Endothelial cell of umbilical vein (primary cell): ENCODE measurements at regions not wholly inside any gene's neighbourhood (a gene's known extent, or its start where the extent isn't known, plus 50 kb on each side); places are given as distances from the start of the nearest gene placed in this dataset.

ENCODE experiments used
- BruUV-seq: library from RNA; stranded (reverse); fragments of 400-500 nt; replicated peaks from 2 replicates; lab custom pipeline; 2021; lab: Mats Ljungman, UMichigan
- CTCF ChIA-PET: fragments of 300-600, 350-600 bp; sonication (Branson Sonifier 250); formaldehyde crosslinking; loops from one replicate; lab custom pipeline; 2021; ENCODE audit warnings: antibody characterized with exemption, inconsistent platforms; lab: Charles Lee
- POLR2A ChIA-PET: fragments of 300-600, 350-600 bp; sonication (Branson Sonifier 250); formaldehyde crosslinking; loops from one replicate; lab custom pipeline; 2021; ENCODE audit warnings: antibody characterized with exemption, inconsistent platforms; lab: Charles Lee
- DNase-seq: peaks from one replicate; pipeline ENCODE4 v3.0.0-alpha.2; 2011; ENCODE audit warnings: low read depth, low spot score
- FAIRE-seq: peaks from 2 replicates; lab custom pipeline; 2011; peaks lifted over from hg19 to GRCh38; lab: Jason Lieb, UNC
- H2AFZ ChIP-seq: 2 replicates; pipeline ENCODE4 v1.6.0; 2012; ENCODE audit warnings: low read depth, low read length, control low read depth, inconsistent platforms
- H3K27ac ChIP-seq: 2 replicates; pipeline ENCODE4 v1.5.1; 2011; ENCODE audit warnings: low read depth, mild to moderate bottlenecking, control low read depth, low read length, moderate library complexity; ENCODE audit not compliant: insufficient read depth
- H3K27me3 ChIP-seq, 2 experiments: 2 replicates each; pipeline versions ENCODE4 v1.6.0 to v1.6.1; 2011; ENCODE audit warnings: low read length in 2 of 2, mixed read lengths in 1 of 2; ENCODE audit not compliant: control insufficient read depth in 2 of 2, insufficient read depth in 2 of 2
- H3K36me3 ChIP-seq, 2 experiments: 2 replicates in 1 of 2; 3 replicates in 1 of 2; pipeline ENCODE4 v1.5.1; 2011; ENCODE audit warnings: low read length in 2 of 2, mild to moderate bottlenecking in 1 of 2, moderate library complexity in 1 of 2; ENCODE audit not compliant: control insufficient read depth in 2 of 2, insufficient read depth in 2 of 2; ENCODE audit errors: extremely low read depth in 1 of 2
- H3K4me1 ChIP-seq: 3 replicates; pipeline ENCODE4 v1.5.1; 2011; ENCODE audit warnings: mild to moderate bottlenecking, low read length; ENCODE audit not compliant: control insufficient read depth, insufficient read depth; ENCODE audit errors: extremely low read depth
- H3K4me2 ChIP-seq: 2 replicates; pipeline ENCODE4 v1.6.1; 2011; ENCODE audit warnings: low read length, control low read depth, mixed read lengths; ENCODE audit not compliant: insufficient read depth
- H3K4me3 ChIP-seq, 3 experiments: fragments of 200-600 bp in 1 of 3; sonication (generic), shearing (Covaris generic) in 1 of 3; replicated peaks in 1 of 3; 2 replicates each; pipeline ENCODE4 v1.5.1; 2011 to 2016; ENCODE audit warnings: control low read depth in 3 of 3, low read length in 3 of 3, mild to moderate bottlenecking in 2 of 3, inconsistent platforms in 1 of 3, low read depth in 1 of 3, moderate library complexity in 1 of 3; ENCODE audit not compliant: insufficient read depth in 1 of 3
- H3K79me2 ChIP-seq: 2 replicates; pipeline ENCODE4 v1.6.0; 2012; ENCODE audit warnings: low read length, inconsistent platforms; ENCODE audit not compliant: control insufficient read depth, insufficient read depth
- H3K9ac ChIP-seq: replicated peaks from 2 replicates; pipeline ENCODE3; 2011; ENCODE audit warnings: low read length, control low read depth; ENCODE audit not compliant: insufficient read depth; ENCODE audit errors: extremely low read depth
- H3K9me1 ChIP-seq: replicated peaks from 3 replicates; pipeline ENCODE4 v1.6.0; 2011; ENCODE audit warnings: mild to moderate bottlenecking, low read length; ENCODE audit not compliant: control insufficient read depth, insufficient read depth; ENCODE audit errors: extremely low read depth
- H3K9me3 ChIP-seq: replicated peaks from 2 replicates; pipeline ENCODE4 v1.5.1; 2012; ENCODE audit warnings: low read length, inconsistent platforms; ENCODE audit not compliant: control insufficient read depth, insufficient read depth
- H4K20me1 ChIP-seq: replicated peaks from 2 replicates; pipeline ENCODE3; 2011; ENCODE audit warnings: mild to moderate bottlenecking, low read length; ENCODE audit not compliant: control insufficient read depth, insufficient read depth; ENCODE audit errors: extremely low read depth
- CTCF ChIP-seq, 2 donors: IDR thresholded peaks; 1 replicate in 1 of 2; 2 replicates in 1 of 2; pipeline ENCODE4 v1.5.1; 2011; ENCODE audit warnings: low read length in 2 of 2, mild to moderate bottlenecking in 2 of 2, moderate library complexity in 2 of 2, control low read depth in 1 of 2, inconsistent platforms in 1 of 2, low read depth in 1 of 2; ENCODE audit not compliant: insufficient read depth in 1 of 2; ENCODE audit errors: extremely low read depth in 1 of 2
- EZH2 ChIP-seq: IDR thresholded peaks from 2 replicates; pipeline ENCODE4 v1.6.1; 2012; ENCODE audit warnings: borderline replicate concordance, low read depth, mild to moderate bottlenecking, moderate library complexity, low read length, inconsistent platforms; ENCODE audit not compliant: severe bottlenecking
- FOS ChIP-seq: IDR thresholded peaks from 2 replicates; pipeline ENCODE4 v1.6.1; 2011; ENCODE audit warnings: mild to moderate bottlenecking, low read length, moderate library complexity, borderline replicate concordance; ENCODE audit not compliant: insufficient read depth
- GATA2 ChIP-seq: IDR thresholded peaks from 2 replicates; pipeline ENCODE4 v1.7.0; 2011; ENCODE audit warnings: low read depth, mild to moderate bottlenecking, moderate library complexity, mixed read lengths, low read length; ENCODE audit not compliant: insufficient read length, insufficient read depth
- JUN ChIP-seq: IDR thresholded peaks from 2 replicates; pipeline ENCODE4 v1.6.1; 2011; ENCODE audit warnings: borderline replicate concordance, low read depth; ENCODE audit not compliant: insufficient read length, insufficient read depth
- MAX ChIP-seq: IDR thresholded peaks from 2 replicates; pipeline ENCODE4 v1.6.1; 2011; ENCODE audit not compliant: insufficient read depth, insufficient read length
- MYC ChIP-seq: IDR thresholded peaks from one replicate; pipeline ENCODE4 v1.6.1; 2011; ENCODE audit warnings: mild to moderate bottlenecking, low read depth, low read length
- POLR2A ChIP-seq: IDR thresholded peaks from 2 replicates; pipeline ENCODE4 v1.6.1; 2012; ENCODE audit warnings: low read depth, mild to moderate bottlenecking, control low read depth, low read length
- POLR2AphosphoS5 ChIP-seq: IDR thresholded peaks from 2 replicates; pipeline ENCODE4 v1.6.1; 2012; ENCODE audit warnings: low read depth, mild to moderate bottlenecking, control low read depth, low read length, moderate library complexity; ENCODE audit not compliant: insufficient read depth
- dilution Hi-C: fragments of 300-500 bp; cut with MboI; formaldehyde crosslinking; loops from one replicate; pipeline ENCODE4 v1.15.0; 2019; ENCODE audit warnings: low sequenced_read_pairs; ENCODE audit not compliant: extremely low pct_ligation_motif_present
- intact Hi-C: fragments of 100-400 bp; cut with micrococcal nuclease; formaldehyde crosslinking; loops from one replicate; pipeline ENCODE4 v1.10.0; 2022

- dilution Hi-C loops (no loop called here), intact Hi-C loops (no loop called here)
- DNase-seq (no peak), FAIRE-seq (no peak)
- Histone ChIP-seq H2AFZ (no peak overlapping the region), H3K27me3 (no peaks in the 10 kb centered on the region), H3K4me2 (no peak overlapping the region), H3K36me3 (no peaks in the 10 kb centered on the region), H3K4me3 (no peak overlapping the region), H3K79me2 (no peaks in the 10 kb centered on the region), H3K9me1 (no peaks in the 10 kb centered on the region), H4K20me1 (no peaks in the 10 kb centered on the region), H3K9me3 (no peaks in the 10 kb centered on the region), H3K27ac (no peak overlapping the region), H3K9ac (no peak overlapping the region), H3K4me1 (no peaks in the 10 kb centered on the region)
- ChIA-PET CTCF (no interaction called here), POLR2A (no interaction called here)
- BruUV-seq: no TSS peak
- TF ChIP-seq FOS (no peak), GATA2 (no peak), POLR2AphosphoS5 (no peak), CTCF (IDR thresholded peaks at IDR 0.05; ENCODE audit: extremely low read depth in 1 of 2, insufficient read depth in 1 of 2, low read depth in 1 of 2, low read length in 2 of 2) (no peak), POLR2A (no peak), MYC (no peak), JUN (no peak), MAX (no peak), EZH2 (no peak)
Observed at GRCh38 chr2:240202586-240202985, 62.1 kb upstream of the OTOS start.
